SHP77 (cell line): ENCODE measurements at regions not wholly inside any gene's neighbourhood (a gene's known extent, or its start where the extent isn't known, plus 50 kb on each side); places are given as distances from the start of the nearest gene placed in this dataset.

ENCODE experiments used
- DNase-seq, 2 experiments: peaks; one replicate each; lab custom pipeline; 2025; lab: John Stamatoyannopoulos, UW

DNA sequence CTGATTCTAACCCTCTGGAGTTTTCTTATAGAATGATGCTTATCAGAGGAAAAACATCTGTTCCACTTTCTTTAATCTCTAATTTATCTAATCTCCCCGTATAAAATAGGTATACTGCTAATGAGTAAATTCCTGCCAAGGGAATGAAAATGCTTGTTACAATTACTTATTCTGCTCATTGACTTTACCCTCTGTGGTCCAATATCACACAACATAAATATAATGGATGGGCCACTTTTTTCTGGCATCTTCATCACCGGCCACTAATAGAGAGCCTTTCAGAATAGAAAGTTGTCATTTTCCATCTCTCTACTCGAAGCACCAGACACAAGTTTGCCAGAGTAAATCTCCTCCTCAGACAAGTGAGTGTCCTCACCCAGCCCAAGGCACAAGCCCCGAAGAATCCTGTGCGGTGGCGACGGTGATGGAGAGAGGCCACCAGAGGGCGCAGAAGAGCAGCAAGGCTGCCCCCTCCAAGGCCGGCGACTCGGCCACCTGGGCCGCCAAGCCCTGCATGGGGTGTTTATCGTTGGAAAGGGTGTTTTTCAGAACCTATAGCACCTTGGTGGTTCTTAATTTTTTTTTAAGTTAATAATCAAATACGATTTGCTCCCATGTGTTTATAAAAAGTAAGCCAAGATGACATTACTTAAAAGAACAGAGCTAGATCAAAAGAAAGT, 212.9 kb upstream of the ARID1B start:
- DNase-seq = peak; percentile 60 to 67

DNA sequence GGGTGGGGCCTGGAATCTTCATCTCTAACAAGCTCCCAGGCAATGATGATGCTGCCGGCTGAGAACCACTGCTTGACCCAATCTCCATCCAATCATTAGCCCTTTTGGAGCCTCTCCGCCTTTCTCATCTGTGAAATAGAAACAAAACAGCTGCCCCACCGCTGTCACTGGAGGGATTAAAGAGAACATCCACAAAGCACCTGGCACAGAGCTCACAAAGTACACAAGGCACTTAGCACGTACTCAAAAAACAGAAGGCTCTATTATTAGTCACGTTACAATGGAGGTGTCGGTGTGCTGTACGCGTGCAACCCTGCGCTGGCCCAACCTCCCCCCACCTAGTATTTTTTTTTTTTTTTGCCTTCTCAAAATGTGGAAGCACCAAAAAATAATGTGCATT, 213.5 kb upstream of the ARID1B start:
- DNase-seq = peak; percentile 87 to 90

DNA sequence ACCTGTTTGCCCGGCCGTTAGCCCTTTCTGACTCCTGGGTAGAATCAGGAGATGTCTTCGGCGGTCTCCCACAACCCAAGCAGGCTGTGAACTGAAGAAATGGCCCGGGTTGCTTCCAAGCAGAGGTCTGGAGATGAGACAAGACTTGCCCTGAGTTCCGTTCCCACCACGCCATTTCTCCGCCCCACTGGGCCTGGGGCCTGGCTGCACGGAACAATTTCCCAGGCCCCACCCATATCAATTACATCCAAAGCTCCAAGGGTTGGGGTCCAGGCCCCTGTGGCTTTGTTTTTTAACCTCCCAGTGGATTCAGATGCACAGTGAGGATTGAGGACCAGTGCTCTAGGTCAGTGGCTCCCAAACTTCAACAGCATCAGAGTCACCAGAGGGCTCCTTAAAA, 214.5 kb upstream of the ARID1B start:
- no peak for DNase-seq

DNA sequence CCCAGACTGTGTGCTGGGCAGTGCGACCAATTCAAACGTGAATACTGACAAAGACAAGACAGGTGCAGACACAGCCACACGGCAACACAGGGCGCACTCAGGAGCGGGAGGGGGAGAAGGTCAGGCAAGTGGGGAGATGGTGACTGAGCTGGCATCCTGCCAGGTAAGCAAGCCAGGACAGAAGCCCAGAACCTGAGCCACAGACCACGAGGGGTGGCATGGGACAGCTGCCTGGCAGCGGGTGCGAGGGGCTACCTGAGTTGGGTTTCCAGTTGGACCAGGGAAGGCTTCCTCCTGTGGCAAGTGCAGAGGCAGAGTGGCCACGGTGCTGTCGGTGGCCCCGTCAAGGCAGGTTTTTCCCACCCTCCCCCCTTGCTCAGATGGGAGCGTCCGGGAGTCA, 215.2 kb upstream of the ARID1B start:
- peak; percentile 20 to 50 for DNase-seq

DNA sequence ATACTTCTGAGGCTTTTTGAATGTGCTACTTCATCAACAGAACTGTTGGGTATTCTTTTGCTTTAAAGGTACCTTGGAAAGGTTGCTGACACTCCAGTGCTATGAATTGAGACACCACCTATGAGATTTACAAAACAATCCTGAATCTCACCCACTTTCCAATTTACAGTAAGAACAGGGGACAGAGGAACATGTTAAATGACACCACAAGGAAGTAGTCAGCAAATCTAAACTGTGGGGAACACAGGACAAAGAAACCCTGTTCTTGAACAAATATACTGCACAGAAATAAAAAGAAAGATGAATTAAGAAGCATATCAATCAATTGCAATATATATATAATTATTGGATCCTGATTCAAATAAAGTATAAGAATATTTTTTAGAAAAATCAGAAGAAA, 216.7 kb upstream of the ARID1B start:
- DNase-seq = no peak

DNA sequence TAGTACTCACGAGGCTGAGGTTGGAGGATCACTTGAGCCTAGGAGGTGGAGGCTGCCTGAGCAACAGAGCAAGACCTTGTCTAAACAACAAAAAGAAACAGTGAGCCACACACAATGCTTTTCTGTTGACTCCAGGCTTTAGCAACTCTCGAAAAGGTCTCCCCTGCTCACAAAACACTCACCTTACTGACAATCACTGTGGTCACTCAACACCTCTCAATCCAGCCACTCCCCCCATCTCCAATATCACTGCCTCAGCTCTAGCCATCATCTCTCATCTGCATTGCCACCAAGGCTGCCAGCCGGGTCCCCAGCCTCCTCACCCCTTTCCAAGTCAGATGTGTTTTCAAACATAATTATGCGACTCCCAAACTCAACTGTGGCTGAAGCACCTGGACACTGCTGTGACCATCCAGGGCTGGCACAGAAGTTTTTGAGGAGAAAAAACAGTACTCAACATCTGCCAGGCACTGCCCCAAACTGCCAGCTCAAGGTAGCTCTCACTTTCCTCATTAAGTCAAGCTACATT, 218.0 kb upstream of the ARID1B start:
- no peak for DNase-seq

DNA sequence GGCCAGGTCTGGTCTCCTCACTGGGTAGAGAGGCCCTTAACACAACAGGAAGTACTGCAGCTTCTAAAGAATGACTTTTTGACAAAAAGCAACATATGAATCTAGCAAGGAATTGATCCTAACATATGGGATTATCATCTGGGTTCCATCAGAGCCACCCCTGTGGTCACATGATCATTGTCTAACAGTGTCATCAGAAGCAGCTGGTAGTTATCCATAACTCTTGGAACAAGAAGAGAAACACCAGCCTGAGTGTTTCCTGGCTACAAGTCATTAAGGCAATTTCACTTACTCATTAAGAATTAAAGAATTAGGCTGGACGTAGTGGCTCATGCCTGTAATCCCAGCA, 219.3 kb upstream of the ARID1B start:
- DNase-seq = no peak

DNA sequence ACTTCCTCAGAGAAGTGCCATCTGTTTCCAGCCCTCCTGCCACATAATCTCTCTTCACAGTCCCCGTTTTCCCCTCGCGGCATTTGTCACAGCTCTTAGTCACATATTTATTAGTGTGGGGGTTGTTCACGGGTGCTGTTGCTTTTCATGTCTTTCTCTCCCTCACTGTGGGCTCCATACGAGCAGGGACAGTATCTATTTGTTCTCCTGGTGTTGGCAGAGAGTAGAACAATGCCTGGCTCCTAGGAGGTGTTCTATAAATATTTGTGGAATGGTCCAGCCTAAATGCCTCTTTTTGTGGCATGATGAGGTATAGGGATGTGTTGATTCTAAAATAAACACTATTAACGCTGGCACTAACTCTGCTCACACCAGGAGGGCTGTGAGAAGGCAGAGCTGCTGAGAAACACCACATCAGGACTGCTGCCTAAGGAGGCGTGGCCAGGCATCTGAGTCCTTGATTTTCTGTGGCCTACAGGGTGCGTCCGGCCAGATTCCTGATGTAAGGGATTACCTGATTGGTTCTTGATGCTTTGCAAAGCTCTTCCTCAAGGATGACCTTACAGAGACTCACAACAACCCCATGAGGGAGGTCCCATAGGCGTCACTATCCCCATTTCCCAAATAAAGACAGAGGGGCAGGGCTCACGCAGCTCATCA, 219.8 kb upstream of the ARID1B start:
- DNase-seq = peak; percentile 86 to 90

DNA sequence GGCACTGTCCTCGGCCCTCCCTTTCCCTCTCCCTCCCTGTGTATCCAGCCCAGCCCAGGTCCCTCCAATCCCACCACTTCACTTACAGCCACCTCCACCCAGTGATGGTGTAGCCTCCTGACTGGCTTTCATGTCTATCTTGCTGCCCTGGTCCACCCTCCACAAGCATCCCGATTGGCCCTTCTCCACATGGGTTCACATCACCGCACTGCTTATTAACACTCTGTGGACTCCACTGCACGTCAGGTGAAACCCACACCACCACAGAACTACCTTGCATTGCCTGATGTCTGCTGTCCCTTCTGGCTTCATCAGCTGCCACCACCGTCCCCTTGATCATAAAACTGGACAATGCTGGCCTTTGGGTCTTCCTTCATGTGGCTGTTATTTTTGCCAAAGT, 220.4 kb upstream of the ARID1B start:
- DNase-seq = no peak

DNA sequence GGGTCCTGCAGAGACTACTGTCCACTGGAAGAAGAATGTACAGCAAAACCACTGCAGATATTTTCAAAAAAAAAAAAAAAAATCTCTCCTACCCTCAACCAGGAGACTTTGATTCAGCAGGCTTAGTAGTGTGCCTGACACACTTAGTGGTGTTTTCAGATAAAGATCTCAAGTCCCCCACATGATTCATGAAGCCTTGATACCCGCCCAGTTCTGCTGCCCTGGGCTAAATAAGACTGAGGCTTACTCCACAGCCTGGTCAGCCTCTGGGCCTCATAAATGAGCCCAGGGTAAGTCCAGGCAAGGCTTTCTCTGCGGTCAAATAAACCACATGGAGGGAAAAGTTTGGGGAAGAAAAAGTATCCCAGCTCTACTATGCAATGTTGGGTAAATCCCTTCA, 222.1 kb upstream of the ARID1B start:
- no peak for DNase-seq

DNA sequence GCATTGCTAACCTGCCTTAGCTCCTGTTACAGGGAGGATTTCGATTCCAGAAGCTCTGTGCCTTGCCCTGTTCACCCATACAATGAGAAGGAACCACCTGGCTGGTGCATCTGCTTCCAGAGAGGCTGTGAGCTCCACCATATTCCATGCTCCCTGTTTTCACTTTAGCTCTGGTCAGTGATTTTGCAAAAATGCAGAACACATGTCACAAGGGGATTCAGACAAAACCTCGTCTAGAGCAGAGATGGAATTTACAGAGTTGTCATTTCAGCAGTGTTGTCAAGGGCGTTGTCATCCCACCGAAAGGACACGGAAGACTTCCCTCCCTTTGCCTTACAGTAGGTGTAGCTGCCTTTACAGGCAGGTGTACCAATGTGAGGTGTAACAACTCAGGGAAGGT, 223.0 kb upstream of the ARID1B start:
- no peak for DNase-seq

DNA sequence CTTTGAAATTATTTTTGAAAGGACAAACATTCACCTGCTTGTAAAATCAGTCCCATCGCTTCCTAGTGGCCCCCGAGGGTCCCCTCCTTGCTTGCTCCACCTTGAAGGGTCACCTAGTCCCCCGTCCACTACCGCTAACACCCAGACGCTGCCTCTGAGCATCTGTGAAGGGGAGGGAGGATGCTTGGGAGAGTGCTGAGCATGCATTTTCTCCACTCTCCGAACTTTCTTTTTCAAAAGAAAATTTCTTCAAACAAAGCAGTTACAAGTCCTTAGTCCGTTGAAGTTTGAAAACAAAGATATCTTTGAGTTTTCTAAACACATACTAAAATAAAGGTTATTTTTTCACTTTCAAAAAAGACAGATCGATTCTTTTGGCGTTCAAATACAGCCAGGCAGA, 224.3 kb upstream of the ARID1B start:
- DNase-seq = no peak

DNA sequence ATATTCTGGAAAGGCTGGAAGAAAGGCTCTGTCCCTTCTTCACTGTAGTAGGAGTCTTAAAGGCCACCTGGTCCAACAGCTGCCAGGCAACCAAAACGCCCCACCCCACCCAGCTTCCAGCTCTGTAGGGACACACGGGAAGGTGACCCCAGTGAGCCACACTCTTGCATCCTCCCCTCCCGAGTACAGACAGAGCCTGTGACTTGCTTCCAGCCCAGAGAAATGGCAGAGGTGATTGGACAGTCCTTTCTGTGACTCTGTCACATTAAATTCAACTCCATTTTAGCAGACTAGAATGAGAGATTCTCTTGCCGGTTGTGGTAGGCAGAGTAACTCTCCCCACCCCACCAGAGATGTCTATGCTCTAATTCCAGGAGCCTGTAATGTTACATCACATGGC, 226.2 kb upstream of the ARID1B start:
- no peak for DNase-seq

DNA sequence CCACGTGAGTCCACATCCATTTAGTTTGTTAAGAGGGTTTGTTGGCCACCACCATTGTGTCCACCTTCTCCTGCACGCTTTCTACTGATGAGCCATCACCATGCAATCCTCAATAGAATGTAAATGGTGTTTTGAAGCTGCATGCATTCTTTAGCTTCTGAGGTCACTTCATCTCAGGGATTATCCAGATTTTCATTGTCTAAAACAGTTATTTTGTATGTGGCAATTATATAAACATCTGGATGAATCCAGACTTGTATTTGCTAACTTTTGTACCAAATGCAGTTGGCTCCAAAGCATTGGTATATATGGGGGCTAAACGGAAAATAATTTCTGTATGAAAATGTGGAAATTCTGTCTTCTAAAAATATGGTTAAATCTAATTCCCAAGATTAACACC, 231.2 kb upstream of the ARID1B start:
- no peak for DNase-seq

DNA sequence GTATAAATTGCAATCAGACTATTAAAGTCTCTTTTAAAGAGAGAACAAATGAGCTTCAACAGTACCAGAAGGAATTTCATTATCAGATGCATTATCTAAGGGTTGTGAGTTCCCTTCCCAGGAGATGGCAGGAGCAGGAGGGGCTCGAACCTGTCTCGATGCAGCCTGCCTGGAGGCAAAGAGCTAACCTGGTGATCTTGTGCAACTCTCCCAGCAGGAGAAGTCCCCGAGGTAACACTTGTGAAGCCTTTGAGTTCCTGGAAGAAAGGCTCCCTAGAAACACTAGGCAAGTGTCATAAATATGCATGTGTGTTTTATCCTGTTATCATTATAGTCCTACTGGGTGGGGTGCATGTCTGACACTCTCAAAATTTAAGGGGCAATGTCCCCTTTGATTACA, 232.2 kb upstream of the ARID1B start:
- no peak for DNase-seq

DNA sequence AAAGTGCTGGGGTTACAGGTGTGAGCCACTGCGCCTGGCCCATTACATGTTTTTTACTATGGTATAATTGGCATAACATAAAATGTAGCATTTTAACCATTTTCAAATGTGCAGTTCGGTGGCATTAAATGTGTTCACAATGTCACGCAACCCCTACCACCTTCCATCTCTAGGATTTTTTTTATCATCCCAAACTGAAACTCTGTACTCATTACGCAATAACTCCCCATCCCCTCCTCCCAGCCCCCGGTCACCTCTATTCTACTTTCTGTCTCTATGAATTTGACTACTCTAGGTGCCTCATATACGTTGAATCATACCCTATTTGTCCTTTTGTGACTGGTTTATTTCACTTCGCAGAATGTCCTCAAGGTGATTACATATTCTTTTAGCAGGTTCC, 233.1 kb upstream of the ARID1B start:
- DNase-seq = no peak

DNA sequence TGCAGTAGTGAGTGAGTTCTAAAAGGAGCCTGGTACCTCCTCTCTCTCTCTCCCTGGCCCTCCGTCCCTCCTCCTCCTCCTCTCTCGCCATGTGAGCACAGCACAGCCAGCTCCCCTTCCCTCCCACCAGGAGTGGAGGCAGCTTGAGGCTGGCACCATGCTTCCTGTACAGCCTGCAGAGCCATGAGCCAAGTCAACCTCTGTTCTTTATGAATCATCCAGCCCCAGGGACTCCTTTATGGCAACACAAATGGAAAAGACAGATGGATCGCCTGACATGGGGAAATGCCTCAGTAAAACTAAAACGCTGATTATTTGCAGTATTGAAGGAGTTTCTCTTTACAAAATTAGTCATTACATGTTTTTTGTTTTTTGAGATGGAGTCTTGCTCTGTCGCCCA, 233.7 kb upstream of the ARID1B start:
- DNase-seq = no peak

DNA sequence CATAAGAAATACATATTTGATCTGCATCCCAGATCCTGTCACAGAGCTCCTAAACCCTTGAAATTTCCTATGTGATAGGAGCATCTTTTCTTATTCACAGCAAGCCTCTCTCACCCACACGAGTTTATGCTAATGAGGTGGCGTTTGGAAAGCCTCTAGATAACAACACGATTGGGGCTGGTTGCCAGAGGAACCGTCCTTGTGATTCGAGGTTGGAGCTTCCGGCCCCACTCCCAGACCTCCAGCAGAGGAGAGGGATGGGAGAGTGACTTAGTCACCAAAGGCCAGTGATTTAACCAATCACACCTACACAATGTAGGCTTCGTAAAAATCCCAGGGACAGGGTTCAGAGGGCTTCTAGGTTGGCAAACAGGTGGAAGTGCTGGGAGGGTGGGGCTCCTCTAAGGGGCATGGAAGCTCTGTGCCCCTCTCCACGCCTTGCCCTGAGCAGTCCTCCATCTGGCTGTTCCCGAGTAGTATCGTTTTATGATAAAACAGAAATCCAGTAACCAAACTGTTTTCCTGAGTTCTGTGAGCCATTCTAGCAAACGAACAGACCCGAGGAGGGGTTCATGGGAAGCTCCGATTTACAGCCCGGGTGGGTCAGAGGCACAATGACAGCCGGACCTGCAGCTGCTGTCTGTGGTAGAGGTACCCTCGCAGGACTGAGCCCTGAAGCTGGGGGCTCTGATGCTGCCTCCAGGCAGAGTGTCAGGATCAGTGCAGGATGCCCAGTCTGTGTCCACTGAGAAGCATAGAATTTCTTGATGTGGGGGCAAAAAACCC, 238.1 kb upstream of the ARID1B start:
- DNase-seq = no peak

DNA sequence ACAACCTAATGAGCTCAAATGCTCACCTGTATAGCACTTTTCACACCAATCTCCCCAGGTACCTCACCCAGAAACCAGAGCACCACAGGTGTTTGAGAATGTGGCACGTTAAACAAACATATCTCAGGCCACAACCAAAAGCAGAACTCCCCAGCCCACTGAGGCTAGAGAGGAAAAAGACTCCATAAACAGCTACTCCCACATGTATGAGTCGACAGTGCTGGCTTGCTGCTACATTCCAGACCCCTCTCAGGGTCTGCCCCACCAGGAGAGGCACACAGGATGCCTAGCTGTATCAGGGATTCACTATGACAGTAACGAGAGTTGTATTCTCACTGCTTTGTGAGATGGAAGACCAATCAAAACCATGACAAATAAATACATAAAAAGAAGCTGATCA, 242.6 kb upstream of the ARID1B start:
- DNase-seq = no peak

DNA sequence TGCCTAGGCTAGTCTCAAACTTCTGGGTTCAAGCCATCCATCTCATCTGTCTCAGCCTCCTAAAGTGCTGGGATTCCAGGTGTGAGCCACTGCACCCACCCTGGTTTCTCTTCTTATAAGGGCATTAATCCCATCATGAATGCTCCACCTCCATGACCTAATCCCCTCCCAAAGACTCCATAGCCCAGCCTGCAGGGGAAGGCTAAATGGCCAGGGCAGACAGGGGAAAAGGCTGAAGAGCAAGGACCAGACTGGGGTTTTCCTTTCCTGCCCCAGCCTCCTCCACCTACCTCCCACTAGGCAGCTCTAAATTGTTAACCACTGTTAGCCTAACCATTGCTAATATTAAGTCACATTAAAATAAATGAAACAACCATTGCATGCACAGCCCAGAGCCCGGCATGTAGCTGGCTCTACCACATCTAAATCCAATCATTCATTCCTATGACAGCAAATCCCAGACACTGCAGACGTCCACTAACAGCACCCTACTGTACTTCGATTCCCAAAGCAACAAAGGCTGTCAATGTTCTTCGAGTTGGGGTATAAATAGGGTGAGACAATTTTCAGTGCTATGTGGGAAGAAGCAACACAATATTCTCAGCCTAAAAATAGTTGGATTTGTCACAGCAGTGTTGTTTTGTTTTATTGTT, 243.2 kb upstream of the ARID1B start:
- no peak for DNase-seq

DNA sequence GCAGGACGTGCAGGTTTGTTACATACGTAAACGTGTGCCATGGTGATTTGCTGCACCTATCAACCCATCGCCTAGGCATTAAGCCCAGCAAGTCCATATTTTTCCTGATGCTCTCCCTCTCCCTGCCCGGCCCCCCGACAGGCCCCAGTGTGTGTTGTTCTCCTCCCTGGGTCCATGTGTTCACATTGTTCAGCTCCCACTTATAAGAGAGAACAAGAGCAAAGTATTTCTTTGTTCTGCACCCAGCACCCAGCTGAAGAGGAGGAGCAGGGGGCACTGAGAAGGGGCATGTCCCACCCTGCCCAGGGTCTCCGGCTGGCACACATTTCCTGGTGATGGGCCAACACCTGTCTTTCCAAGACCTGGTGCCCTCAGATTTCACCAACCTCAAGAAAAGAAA, 251.1 kb upstream of the ARID1B start:
- DNase-seq = no peak

DNA sequence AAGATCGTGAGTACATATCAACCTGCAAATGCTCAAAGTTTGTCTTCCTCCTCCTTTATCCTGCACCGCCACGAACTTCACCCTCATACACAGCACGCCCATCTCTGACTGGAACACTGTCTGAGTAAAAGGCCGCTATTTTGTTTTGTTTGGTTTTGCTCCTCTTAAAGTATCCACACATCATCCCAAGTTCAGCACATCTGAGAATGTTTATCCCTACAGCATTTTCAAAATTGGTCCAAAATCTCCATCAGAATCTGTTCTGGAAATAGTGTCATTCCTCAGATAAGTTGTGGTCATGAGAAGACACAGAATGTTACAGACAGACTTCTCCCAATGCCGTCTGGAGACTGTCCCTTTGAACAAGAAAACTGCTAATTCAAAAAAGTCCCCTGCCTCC, 251.6 kb upstream of the ARID1B start:
- DNase-seq = no peak

DNA sequence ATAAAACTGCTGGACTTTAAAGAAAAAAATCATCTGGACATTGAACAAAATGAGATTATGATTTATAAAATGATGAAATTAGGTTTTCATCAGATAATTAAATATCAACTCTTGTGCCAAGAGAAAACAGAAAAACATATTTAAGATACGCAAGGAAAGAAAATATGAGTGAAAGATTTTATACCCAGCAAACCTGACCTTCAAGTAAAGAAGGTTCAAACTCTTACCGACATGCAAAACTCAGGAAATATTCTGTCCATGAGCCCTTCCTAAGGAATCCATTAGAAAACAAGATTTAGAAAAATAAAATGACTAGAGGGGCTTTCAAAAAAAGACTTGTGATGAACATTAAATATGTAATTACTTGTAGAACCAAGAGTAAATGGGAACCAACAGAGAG, 257.2 kb upstream of the ARID1B start:
- no peak for DNase-seq
